GM21526 (cell line): ENCODE measurements at regions not wholly inside any gene's neighbourhood (a gene's known extent, or its start where the extent isn't known, plus 50 kb on each side); places are given as distances from the start of the nearest gene placed in this dataset.
"Not testable (repeated sequence)": the region's sequence is repeated elsewhere in the genome, so short reads cannot be mapped to it uniquely, and the experiment has no call there.

ENCODE experiments used
- ATAC-seq: cut with Tn5 transposase; IDR thresholded peaks from one replicate; pipeline ENCODE4 v1.9.1; 2021; ENCODE audit warnings: moderate library complexity; ENCODE audit not compliant: unreplicated experiment, low FRiP score

DNA sequence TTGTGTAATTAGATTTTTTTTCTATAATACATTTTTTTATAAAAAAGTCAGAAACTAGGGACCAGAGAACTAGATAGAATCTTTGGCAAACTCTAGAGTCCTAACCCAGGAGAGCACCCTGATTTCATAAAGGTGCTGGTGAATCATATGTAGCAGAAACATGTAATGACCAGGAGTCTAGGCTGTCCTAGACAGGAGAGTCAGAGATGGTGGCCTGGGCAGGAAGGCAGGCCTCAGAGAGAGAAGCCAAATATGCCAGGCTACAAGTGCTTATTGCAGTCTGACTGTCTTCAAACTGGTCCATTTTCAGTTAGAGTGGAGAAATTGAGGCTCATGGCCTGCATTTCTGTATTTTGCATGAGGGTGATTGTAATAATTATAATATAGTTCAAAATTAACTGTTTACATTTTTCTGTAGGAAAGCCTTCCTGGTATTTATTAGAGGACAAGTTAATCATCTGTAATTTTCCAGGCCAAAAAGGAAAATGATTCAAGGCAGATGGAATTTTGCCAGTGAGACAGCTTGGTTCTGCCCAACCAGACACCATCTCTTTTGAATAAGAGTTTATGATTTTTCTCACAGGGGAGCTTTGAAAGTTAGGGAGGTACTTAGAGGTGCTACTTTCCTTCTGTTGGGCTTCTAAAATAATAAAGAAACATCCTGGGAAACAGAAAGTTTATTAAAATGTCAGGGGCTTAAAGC, 129.8 kb downstream of the S1PR1 start:
- ATAC-seq: no peak

DNA sequence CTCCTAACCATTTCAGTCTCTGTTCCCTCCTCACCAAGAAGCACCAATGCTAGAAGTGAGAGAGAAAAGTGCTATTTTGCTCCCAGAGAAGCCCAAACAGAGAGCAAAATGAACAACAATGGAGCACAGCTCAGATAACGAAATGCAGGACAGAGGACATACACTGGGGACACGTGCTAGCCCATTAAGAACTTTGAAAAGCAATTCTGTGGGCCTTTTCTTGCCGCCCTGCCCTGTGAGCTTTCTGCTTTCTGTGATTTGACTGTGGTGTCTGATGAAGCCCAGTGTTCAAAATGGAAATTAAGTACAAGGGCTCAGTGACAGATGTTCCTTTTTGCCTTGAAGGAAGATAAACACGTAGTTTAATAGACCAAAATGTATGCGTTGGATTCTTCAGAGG, 130.8 kb downstream of the S1PR1 start:
- no peak for ATAC-seq

DNA sequence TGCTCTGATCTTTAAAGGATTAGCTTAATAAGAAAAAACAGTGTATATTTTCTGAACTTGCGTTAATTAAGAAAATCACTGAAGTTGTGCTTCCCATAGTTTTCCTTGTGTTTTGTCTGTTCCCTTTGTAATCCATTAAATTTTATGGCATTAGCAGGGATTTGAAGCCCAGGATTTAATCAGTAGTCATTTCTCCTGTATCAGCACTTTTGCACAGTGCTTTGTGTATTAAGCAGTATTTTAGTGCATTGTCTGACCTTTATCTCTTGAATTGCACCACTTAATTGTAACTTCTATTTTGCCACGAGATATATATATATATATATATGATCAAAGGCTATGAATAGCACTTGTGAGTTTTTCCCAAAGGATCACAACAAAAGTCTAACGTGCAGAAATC, 133.7 kb downstream of the S1PR1 start:
- no peak for ATAC-seq

DNA sequence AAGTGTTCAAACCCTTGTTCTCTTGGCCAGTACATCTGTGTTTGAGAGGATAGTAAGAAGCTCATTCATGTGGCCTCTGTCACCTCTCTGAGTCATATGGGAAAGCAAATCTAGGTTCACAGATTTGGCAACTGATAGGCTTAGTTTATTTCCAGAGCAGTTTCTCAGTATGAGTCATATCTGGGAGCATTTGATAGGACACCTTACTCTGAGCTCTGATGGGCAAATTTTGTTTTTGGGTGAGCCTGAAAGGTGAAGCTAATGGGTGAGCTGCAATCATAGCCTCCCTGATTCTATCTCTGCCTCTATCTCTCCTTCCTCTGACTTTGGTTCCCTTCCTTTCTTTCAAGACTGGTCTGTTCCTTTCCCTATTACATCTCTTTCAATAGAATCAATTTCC, 134.4 kb downstream of the S1PR1 start:
- peak; percentile 93 for ATAC-seq

DNA sequence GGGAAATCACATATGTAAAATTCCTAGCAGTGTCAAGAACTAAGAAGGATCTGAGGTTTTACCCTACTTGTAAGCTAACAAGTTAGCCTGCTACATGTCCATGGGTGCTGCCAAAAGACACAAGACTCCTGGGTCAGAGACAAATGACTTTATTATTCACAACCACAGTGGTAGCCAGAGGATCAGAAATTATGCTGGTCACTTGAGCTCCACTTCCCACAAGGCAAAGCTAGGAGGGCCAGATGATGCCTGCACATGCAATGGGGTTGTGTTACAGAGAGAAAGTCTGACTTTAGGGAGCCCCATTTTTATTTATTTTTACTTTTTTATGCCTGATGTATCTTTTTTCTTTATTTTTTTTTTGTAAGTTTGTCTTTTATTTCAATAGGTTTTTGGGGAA, 136.8 kb downstream of the S1PR1 start:
- ATAC-seq: no peak

DNA sequence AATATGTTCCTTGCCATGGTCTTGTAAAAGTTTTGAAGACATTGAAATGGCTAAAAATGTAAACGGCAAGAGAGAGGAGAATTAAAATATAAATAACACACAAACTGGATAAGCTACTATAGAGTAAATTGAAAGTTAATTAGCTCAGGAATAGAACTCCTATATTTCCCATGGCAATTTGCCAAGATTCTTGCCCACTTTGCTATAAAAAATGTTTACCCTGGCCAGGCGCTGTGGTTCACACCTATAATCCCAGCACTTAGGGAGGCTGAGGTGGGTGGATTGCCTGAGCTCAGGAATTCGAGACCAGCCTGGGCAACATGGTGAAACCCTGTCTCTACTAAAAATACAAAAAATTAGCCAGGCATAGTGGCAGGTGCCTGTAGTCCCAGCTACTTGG, 138.6 kb downstream of the S1PR1 start:
- ATAC-seq: not testable (repeated sequence)

DNA sequence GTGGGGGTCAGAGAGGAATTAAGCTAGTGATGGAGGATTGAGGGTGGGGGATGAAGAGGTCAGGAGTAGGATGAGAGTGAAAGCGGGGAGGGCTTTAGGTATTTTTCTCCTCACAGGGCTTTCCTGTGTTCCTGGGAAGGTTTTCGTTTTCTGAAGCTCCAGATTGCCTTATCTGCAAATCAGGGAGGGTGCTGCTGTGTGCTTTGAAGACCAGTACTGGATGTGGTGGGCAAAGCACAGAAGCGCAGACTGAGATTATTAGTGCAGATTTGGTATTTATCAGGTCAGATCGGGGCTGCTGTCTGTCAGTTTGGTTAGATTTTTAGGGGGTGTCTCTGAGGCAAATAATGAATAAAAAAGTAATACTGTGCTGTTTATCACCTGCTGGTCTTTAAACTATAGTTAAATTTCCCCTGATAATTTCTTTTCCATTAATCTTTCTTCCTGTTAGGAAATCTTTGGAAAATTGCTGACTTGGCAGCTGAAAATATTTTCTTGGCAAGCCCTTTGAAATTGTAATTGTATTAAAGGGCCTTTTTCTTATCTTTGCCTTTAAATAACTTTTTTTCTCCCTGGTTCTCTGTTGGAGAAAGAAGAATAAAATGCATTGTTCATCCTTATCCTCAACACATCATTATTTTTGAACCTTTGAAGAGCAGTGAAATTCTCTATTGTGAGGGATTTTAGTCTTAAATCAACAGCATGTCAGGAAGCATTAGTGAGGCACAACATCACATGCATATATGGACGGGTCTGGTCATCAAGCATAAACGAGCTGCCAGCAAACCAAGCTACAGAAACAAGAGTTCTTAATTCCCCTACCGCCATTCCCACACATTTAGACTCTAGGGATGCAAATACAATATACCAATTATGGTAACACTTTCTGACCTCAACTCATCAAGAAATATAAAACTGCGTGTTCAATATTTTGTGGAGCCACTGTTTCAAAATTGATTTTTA, 139.6 kb downstream of the S1PR1 start:
- no peak for ATAC-seq

DNA sequence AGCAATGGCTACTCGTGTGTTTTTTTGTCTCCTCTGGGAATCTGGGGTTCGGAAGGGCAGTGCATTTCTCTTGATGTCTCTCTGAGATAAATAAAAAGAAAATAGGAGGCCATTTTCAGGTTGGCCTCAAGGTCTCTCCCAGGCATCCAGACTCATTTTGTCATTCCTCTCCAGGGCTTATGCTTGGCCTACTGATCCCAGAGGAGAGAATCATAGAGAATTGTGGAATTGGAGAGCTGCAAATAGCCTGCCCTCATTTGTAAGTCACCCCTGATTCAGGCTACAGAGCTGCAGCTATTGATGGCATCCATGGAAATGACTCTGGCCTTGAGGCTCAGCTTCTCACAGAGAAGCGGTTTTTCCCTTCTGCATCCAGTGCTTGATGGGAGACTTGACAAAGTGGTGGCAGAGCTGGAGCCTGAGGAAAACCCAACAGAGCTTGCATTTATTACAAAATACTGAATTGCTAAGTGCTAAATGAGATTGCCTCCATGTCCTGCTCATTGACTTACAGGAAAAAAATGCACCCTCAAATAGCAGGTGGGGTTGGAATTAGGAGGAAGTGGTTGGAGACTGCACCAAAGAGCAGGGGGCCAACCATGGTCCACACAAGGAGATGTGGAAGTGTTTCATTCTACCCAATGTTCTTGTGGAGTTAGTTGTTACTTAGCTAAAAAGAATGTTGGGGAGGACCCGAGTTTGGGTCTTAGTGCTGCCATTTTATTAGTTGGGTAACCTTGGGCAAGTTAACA, 140.4 kb downstream of the S1PR1 start:
- no peak for ATAC-seq

DNA sequence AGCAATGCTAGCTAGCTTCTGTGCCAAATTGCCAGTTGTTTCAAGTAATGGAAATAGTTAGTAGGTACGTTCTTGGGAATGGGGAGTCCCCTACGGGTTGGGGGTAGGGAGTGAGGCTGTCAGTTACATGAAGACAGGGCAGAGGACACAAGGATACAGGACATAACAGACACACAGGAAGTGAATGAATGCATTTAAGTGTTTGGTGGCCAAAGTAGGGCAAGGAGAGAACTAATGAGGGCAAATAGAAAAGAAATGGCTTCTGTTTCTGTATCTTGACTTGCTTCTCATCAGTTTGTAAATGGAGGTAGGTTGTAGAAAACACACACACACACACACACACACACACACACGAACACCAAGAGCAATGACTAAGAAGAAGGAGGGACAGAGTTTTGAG, 142.2 kb downstream of the S1PR1 start:
- ATAC-seq: no peak

DNA sequence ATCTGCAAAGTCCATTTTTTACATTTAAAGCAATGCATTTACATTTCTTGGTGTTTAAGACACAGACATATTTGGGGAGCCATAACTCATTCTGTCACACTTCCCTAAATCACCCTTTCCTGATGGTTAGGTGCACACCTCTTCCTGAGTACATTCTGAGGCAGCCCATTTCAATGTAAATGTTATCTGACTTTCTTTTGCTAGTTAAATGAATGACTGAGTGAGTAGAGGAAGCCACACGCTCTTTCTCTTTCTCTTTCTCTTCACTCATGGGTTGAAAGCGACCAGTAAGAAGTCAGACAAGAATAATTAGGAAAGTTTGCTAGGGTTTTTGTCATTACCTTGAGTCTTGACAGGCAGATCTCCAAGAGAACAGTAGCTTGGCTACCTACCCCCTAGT, 143.1 kb downstream of the S1PR1 start:
- peak; percentile 94 for ATAC-seq

DNA sequence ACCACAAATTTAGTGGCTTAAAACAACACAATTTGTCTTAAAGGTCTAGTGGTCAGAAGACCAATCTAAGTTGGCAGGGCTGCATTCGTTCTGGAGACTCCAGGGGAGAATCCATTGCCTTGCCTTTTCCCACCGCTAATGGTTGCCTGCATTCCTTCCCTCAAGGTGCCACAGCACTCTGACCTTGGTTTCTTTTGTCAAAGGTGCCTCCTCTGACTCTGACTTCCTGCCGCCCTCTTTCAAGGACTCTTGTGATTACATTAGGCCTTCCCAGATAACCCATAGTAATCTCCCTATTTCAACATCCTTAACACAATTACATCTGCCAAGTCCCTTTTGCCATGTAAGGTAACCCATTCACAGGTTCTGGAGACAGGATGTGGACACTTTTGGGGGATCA, 145.3 kb downstream of the S1PR1 start:
- no peak for ATAC-seq

DNA sequence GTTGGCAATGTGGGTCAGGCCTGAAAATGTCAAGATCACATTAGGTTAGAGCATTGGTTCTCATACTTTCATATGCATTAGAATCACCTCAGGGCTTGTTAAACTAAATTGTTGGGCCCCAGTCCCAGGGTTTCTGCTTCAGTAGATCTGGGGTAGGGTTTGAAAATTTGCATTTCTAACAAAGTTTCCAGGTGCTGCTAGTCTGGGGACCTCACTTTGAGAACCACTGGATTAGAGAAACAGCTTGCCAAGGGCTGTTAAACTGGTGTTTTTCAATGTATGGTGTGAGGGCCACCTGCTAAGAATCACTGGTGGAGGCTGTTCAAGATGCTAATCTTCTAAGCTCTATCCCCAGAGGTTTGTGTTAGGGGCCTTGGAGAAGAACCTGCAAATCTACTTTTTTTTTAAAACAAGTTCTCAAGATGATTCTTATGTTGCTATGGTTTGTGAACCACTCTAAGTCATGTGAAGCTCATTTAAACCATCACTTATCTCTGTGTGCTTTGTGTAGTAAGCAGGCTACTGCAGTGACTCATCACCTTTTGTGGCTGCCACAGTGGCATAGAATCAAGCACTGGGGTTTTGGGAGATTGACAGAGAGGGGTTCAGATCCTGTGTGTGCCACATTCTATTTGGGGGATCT, 152.2 kb downstream of the S1PR1 start:
- peak; percentile 76 for ATAC-seq

DNA sequence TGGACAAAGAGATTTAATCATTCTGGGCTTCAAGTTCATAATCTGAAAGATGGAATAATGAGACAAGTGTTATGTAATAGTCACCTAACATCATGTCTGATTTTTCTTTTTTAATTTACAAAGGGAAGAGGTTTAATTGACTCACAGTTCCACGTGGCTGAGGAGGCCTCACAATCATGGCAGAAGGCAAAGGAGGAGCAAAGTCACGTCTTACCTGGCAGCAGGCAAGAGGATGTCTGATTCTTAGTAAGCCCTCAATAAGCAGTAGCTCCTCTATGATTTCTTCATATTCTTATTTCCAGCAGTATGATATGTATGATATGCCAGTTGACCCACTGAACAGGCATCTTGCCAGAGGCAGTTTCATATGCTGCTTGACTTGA, 152.7 kb downstream of the S1PR1 start:
- no peak for ATAC-seq

DNA sequence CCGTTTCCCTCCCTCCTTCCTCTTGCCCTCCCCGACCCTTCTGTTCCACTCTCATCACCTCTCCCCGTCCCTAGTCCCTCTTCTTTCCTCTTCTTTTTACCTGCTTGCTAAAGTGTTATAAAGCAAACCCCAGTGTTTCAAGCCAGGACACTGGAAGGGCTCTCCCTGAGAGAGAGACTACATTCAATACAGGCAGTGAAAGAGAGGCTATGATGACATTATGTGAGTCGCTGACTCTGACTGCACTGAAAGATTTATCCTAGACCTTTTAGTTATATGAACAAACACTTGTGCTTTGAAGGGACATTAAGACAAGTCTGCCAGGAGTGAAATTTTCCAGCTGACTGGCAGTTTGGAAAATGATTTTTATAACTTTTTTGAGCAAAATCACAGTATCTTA, 155.7 kb downstream of the S1PR1 start:
- ATAC-seq: no peak

DNA sequence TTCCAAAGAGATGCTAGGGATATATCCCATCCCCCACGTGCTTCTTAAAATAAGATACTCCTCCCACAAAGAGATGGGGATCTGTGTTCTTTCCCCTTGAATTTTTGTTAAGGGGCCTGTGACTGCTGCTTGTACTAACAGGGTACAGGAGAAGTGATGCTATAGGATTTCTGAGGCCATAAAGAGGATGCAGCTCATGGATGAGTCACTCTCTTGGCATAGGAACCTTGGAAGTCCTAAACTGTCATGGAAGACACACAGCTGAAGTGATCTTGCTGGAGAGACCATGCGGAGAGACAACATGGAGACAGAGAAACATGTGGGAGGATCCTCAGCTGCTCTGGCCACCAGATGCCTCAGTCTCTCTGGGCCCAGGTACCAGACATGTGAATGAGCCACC, 157.2 kb downstream of the S1PR1 start:
- ATAC-seq: no peak

DNA sequence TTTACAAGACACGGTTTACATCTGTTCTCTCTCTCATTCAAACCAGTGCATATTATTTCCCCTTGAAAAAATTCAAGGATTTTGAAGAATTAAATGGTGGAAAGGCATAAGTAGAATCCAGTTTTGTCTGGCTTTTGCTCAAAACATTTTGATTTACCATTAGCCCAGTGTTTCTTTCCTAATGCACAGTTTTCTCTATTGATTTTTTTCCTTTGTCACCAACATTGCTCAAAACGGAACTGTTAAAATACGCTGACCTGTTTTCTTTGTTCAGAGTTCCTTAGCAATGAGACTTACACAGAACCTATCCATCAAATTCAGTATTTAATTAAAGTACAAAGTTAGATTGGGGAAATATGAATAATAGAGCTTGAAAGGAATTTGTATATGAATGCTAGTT, 162.4 kb downstream of the S1PR1 start:
- ATAC-seq: no peak

DNA sequence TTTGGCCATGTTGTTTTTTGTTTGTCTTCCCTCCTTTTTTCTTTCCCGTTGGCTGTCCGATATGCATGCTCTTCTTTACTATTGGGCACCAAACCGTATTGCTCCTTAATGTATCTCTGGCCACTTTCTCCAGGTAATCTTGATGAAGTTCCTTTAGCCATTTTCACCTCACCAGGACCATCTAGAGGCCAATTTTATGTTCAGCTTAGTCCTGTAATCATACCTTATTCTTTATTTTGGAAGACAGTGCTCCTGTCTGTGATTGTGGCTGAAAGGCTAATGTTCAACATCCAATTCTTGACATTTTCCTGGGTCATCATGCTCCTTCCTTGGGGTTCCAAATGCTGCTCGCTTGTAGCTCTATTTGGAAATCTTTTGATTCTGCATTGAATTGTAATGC, 169.5 kb downstream of the S1PR1 start:
- ATAC-seq: no peak

DNA sequence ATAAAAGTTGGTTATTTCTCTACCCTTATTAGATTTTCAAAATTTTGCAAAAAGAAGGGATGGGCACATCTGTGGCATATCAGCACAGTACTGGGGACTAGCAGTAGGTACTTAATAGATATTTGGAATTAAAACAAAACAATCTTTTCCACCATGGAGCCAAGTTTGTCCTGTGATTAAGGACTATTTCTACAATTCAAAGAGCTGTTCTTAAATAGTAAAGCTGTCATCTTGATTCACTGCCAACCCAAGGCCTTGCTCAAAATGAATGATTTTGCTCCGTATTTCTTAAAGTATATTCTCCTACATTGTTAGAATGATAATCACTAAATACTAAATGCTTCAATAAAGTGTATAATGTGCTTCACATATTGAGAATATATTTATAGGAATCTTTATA, 169.9 kb downstream of the S1PR1 start:
- ATAC-seq: no peak

DNA sequence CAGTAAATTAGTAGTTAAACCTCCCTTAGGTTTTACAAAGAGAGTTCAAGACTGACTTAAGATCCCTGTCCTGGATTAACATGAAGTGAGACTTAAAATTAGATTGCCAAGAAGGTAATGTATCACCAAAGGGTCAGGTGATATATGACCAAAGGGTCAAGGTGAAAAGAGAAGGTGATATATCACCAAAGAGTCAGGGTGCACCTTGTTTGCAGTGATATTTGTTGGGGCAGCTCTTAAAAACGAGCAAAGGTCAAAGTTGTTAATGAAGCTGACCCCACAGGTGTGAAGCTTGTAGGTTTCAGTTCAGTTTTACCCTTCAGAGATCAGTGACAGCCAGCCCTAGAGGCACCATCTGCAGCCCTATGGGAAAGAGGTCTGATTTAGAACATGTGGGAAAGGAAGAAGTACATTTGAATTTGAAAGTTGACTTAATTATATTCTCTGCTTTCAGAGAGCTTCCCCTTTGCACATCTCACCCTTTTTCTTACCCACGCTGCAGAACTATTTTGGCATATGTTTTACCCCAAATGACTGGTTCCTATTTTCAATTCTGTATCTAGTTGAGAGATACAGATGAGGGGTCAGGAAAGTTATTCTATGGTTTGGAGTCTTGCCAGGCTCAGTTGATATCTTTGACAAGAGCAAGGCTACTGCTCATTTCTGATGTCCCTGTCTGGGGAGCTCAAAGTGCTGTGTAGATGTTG, 170.8 kb downstream of the S1PR1 start:
- ATAC-seq: peak; percentile 77
